Left lung (tissue), 4 donors: ENCODE measurements at regions not wholly inside any gene's neighbourhood (a gene's known extent, or its start where the extent isn't known, plus 50 kb on each side); places are given as distances from the start of the nearest gene placed in this dataset.
"Not testable (repeated sequence)": the region's sequence is repeated elsewhere in the genome, so short reads cannot be mapped to it uniquely, and the experiment has no call there.

Experiments used
- ATAC-seq: fragments of 200-7000 bp; cut with Tn5 transposase; one replicate; pipeline ENCODE4 v1.9.1; 2020; ENCODE audit warnings: moderate library complexity
- DNase-seq, 4 donors: peaks; one replicate each; pipeline ENCODE4 v3.0.0-alpha.2; 2013 to 2020
- H3K27ac ChIP-seq, 2 donors: fragments of 200-600 bp; sonication (generic) in 1 of 2; one replicate each; pipeline versions ENCODE4 v1.5.0 to v1.8.0; 2020 to 2021
- H3K27me3 ChIP-seq, 2 donors: fragments of 200-600 bp; sonication (generic) in 1 of 2; one replicate each; pipeline versions ENCODE4 v1.5.0 to v1.8.0; 2020 to 2021
- H3K36me3 ChIP-seq, 2 donors: fragments of 200-600 bp; sonication (generic) in 1 of 2; one replicate each; pipeline versions ENCODE4 v1.5.0 to v1.8.0; 2020 to 2021
- H3K4me1 ChIP-seq, 2 donors: fragments of 200-600 bp; one replicate each; pipeline ENCODE4 v1.8.0; 2021
- H3K4me3 ChIP-seq, 2 donors: fragments of 200-600 bp; sonication (generic) in 1 of 2; one replicate each; pipeline versions ENCODE4 v1.5.0 to v1.8.0; 2020 to 2021; ENCODE audit warnings: mild to moderate bottlenecking in 1 of 2
- H3K9me3 ChIP-seq, 2 donors: fragments of 200-600 bp; sonication (generic) in 1 of 2; one replicate each; pipeline versions ENCODE4 v1.5.0 to v1.8.0; 2020 to 2021
- CTCF ChIP-seq, 2 donors: fragments of 200-600 bp; sonication (generic) in 1 of 2; IDR thresholded peaks; one replicate each; pipeline versions ENCODE4 v1.5.0 to v1.8.0; 2021; ENCODE audit warnings: antibody characterized with exemption in 2 of 2
- intact Hi-C, 2 donors: fragments of 100-400 bp; cut with DNase I; formaldehyde crosslinking; loops; one replicate each; pipeline versions ENCODE4 v1.11.2 to v1.14.2; 2022
- donor health status: DM: no; HTN: yes; CAD: no.
- donor health status: DM: no; HTN: no; CAD: no.

DNA sequence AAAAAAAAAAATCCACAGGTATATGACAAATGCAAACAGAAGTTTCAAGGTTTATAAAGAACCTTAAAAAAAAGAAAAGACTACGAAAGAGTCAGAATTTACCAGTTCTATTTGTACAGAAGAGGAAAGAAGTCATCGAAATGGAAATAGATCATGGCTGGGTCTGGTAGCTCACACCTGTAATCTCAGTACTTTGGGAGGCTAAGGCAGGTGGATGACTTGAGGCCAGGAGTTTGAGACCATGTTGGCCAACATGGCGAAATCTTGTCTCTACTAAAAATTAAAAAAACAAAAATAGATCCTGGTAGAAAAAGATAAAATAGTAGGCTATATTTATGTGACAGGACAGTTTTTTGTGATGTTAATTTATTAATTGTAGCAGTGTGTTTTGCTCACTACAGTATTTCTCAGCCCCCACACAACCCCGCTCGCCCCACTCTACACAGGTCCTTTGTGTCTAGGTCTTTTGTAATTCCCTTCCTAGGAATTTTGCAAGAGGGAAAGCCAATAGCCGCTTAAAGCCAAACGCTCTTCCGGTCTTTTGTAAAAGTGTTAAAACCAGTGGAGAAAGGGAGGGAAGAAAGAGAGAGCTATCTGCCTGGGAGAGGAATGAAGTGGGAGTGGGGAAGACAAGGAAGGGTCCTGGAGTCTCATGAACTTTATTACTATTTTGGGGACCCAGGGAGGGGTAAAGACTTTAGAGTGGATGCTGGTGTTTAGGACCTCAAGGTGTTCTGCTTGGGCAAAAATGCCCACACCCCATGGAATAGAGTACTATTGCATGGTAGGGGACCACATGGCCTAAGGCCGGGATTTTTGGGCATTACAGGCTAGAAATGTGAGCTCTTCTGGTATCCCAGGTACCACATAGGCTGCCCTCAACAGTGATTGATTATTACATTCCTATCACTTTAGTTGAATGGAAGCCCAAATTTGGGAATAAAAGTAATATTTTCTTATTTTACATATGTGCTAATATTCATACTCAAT lies 59.4 kb upstream of the XPO1 start:
- Histone ChIP-seq H3K9me3 (no peaks in the 10 kb centered on the region), H3K27me3 (no peaks in the 10 kb centered on the region), H3K4me1 (no peaks in the 10 kb centered on the region), H3K36me3 (no peaks in the 10 kb centered on the region), H3K4me3 (no peak overlapping the region), H3K27ac (no peak overlapping the region)
- intact Hi-C loops, result no loop called here
- ATAC-seq, result no peak
- TF ChIP-seq CTCF (IDR thresholded peaks at IDR 0.05), result no peak
- DNase-seq, result no peak

GRCh38 chr2:61594201-61594600 lies 56.0 kb upstream of the XPO1 start:
- DNase-seq, H3K27ac ChIP-seq, H3K4me3 ChIP-seq, H3K36me3 ChIP-seq, H3K9me3 ChIP-seq, intact Hi-C loops, H3K4me1 ChIP-seq, ATAC-seq, H3K27me3 ChIP-seq: not testable (repeated sequence)

DNA sequence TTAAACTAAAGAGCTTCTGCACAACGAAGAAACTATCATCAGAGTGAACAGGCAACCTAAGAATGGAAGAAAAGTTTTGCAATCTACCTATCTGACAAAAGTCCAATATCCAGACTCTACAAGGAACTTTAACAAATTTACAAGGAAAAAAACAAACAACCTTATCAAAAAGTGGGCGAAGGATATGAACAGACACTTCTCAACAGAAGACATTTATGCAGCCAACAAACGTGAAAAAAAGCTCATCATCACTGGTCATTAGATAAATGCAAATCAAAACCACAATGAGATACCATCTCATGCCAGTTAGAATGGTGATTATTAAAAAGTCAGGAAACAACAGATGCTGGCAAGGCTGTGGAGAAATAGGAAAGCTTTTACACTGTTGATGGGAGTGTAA lies 55.5 kb upstream of the XPO1 start:
- H3K4me1 ChIP-seq, ATAC-seq, intact Hi-C loops, H3K36me3 ChIP-seq, H3K27me3 ChIP-seq, DNase-seq, H3K27ac ChIP-seq, H3K9me3 ChIP-seq, H3K4me3 ChIP-seq: not testable (repeated sequence)

DNA sequence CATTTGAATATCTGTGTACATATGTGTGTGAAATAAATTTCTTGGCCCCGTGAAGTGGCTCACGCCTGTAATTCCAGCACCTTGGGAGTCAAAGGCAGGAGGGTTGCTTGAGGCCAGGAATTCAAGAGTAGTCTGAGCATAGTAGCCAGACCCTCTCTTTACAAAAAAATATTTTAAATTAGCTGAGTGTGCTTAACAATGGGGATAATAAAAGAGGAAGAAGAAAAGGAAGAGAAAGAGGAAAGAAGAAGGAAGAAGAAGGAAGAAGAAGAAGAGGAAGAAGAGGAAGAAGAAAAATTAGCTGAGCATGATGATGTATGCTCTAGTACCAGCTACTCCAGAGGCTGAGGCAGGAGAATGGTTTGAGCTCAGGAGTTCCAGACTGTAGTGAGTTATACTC lies 52.1 kb upstream of the XPO1 start:
- H3K9me3 ChIP-seq, result no peaks in the 10 kb centered on the region
- H3K27me3 ChIP-seq, result no peaks in the 10 kb centered on the region
- ATAC-seq, result no peak
- no peak overlapping the region for H3K4me3 ChIP-seq
- DNase-seq, result no peak
- intact Hi-C loops, result no loop called here
- no peaks in the 10 kb centered on the region for H3K4me1 ChIP-seq
- no peak for TF ChIP-seq CTCF (IDR thresholded peaks at IDR 0.05)
- H3K36me3 ChIP-seq, result no peaks in the 10 kb centered on the region
- no peak overlapping the region for H3K27ac ChIP-seq

DNA sequence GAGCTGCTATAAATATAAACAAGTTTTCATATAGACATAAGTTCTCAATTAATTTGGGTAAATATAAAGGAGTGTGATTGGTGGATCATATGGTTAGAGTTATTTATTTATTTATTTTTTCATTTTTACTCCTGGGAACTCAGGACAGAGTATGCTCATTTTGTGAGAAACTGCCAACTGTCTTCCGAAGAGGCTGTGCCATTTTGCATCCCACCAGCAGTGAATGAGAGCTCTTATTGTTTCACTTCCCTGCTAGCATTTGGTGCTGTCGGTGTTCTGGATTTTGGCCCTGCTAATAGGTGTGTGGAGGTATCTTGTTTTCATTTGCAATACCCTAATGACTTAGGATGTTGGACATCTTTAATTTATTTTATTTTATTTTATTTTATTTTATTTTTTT lies 50.4 kb upstream of the XPO1 start:
- intact Hi-C loops, result no loop called here
- H3K9me3 ChIP-seq, result no peaks in the 10 kb centered on the region
- DNase-seq, result no peak
- H3K4me1 ChIP-seq, result no peaks in the 10 kb centered on the region
- no peaks in the 10 kb centered on the region for H3K36me3 ChIP-seq
- ATAC-seq, result no peak
- no peaks in the 10 kb centered on the region for H3K27me3 ChIP-seq
- TF ChIP-seq CTCF (IDR thresholded peaks at IDR 0.05), result no peak
- H3K4me3 ChIP-seq, result no peak overlapping the region
- H3K27ac ChIP-seq, result no peak overlapping the region
